ENCODE measurements at regions not wholly inside any gene's neighbourhood (a gene's known extent, or its start where the extent isn't known, plus 50 kb on each side); places are given as distances from the start of the nearest gene placed in this dataset.
"Not testable (repeated sequence)": the region's sequence is repeated elsewhere in the genome, so short reads cannot be mapped to it uniquely, and the experiment has no call there.

DNA sequence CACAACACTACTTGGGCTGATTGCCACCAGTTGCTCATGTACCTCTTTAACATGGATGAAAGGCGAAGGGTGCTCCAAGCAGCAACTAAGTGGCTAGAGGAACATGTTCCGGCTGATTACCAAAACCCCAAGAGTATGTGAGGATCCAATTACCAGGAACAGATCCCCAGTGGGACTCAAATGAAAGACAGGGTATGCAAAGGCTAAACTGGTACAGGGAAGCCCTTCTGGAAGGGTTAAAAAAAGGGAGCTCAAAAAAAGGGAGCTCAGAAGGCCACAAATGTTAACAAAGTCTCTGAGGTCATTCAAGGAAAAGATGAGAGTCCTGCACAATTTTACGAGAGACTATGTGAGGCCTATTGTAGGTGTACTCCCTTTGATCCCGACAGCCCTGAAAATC is 604.7 kb downstream of the UQCRFS1 start:
- DNase-seq (ENCODE audit: low read depth in 3 of 3, low spot score in 1 of 3) = no peak

DNA sequence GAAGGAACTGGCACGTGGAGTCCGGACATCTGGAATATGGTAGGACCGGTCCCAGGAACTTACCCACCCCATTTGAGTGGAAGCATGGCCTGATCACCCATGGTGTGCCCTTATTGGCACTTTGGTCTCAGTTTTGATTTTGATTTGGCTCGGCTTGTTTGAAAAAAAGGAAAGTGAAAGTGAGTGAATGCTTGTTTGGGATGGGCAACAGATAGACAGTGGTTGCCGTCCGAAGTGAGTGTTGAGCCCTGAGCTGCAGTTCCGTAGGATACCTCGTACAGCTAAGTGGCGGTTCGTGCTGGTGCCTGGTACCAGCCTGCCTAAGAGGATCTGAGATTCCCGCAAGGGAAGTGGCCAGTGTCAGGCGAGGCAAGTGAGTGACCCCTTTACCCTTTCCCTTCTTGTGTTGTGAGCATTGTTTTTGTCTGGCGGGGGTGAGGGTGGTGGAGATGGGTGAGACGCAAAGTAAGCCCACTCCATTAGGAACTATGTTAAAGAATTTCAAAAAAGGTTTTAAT is 605.8 kb downstream of the UQCRFS1 start:
- DNase-seq (ENCODE audit: low read depth in 3 of 3, low spot score in 1 of 3) = no peak

- DNase-seq (ENCODE audit: low read depth in 3 of 3, low spot score in 1 of 3) = no peak
Observed at GRCh38 chr19:28606269-28607032, 606.5 kb downstream of the UQCRFS1 start.

- no peak for DNase-seq (ENCODE audit: low read depth in 3 of 3, low spot score in 1 of 3)
Observed at GRCh38 chr19:28605501-28606268, 607.3 kb downstream of the UQCRFS1 start.

DNA sequence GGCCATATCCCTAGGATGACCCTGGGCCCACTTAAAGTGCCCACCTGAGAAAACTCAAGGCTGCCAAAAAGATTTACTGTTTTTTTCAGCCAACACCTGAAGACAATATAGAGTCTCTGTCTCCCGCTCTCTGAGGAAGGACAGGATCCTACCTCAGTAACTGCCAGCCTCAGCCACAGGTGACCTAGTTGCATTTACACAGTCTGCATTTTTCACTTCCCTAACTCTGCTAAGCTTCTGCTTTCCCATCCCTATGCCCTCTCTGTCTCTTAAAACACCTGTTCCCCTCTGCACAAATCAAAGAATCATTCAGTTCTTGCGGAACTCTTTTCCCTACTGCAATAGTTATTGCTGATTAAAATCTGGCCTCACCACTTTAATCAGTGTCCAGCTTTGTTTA is 609.5 kb downstream of the UQCRFS1 start:
- no peak for DNase-seq (ENCODE audit: low read depth in 3 of 3, low spot score in 1 of 3)

GRCh38 chr19:28602675-28603298 is 610.2 kb downstream of the UQCRFS1 start:
- no peak for DNase-seq (ENCODE audit: low read depth in 3 of 3, low spot score in 1 of 3)

GRCh38 chr19:28601723-28602440 is 611.1 kb downstream of the UQCRFS1 start:
- DNase-seq (ENCODE audit: low read depth in 3 of 3, low spot score in 1 of 3) = no peak

DNA sequence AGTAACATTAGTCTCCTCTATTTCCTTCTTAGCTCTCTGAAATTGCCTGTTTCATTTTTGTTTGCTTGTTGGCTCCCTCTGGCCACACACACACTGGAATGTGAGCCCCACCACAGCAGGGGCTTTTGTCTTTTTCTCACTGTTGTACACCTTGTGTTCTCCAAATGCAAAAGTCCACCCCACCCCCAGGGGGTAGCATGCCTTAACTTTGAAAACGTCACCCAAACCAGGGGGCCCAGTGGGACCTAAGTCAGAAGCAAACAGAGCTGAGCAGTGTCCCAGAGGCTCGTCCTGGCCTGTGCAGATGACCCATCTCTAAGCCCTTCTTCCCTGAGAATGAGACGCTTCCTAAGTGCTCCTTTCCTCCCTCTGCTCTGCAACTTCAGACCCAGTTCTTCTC is 614.1 kb downstream of the UQCRFS1 start:
- no peak for DNase-seq (ENCODE audit: low read depth in 3 of 3, low spot score in 1 of 3)

DNA sequence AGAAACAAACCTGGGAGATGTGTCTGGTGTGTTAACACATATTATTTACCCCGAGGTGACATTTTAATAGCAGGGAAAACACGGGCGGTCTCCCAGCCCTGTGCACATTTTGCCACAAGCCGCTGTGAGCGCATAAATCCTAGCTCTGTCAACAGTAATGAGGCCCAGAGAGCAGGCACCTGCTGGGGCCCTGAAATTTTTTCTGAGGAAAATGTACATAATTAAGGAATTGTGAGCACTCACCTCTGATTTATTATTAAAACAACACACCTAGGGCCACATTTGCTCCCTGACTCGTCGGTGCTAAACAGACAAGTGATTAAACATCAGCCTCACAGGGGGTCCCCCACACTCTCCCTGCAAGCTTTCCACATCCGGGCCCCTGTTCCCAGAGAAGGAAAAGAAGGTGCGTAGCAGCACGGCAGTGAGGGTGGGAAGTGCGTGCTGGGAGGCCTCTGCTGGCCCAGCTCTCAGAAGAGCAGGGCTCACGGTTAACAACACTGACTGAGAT is 616.3 kb downstream of the UQCRFS1 start:
- no peak for DNase-seq (ENCODE audit: low read depth in 3 of 3, low spot score in 1 of 3)

DNA sequence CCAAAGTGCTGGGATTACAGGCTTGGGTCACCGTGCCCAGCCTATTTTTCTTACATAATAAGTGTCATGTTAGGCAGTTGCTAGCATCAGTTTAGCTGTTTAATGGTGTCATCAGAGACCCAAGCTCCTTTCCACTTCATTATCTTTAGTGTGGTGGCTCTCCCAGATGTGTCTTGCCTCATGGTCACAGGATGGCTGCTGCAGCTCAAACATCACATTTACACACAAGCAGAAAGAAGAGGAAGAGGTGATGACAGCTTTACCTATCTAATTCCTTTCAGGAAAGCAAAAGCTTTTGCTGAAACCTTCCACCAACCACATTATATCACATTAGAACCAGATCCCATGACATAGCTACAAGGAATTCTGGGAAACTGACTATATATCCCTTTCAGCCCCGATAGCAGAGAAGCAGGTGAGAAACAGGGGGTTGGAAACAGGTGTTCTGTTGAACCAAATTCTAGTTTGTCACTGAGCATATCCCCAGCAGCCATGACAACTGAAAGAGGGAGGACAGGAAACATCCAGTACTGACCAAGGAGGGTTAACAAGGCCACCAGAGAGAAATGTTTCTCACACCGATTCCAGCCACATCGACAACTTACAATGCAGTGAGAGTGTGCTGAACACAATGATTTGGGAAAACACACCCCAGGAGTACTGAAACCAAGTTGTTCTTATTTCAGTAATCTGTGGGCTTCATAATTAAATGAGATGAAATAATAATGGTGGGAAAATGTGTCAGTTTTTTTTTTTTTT is 617.0 kb downstream of the UQCRFS1 start:
- DNase-seq (ENCODE audit: low read depth in 3 of 3, low spot score in 1 of 3) = no peak

DNA sequence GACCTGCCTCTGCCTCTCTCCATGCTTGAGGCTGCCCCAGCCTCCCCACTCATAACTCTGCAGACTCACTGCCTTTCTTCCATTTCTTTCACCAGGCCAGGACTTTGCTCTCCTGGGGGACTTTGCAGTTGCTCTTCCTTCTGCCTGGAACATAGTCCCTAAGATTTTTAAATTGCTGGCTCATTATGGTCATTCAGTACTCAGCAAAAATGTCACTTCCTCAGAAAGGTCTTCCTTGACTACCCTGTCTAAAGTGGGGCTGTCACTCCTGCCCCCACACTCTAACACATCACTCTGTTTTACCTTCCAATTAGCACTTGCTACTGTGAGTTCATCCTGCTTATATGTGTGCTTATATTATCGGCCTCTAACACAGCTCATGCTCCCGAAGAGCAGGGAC is 618.2 kb downstream of the UQCRFS1 start:
- no peak for DNase-seq (ENCODE audit: low read depth in 3 of 3, low spot score in 1 of 3)

DNA sequence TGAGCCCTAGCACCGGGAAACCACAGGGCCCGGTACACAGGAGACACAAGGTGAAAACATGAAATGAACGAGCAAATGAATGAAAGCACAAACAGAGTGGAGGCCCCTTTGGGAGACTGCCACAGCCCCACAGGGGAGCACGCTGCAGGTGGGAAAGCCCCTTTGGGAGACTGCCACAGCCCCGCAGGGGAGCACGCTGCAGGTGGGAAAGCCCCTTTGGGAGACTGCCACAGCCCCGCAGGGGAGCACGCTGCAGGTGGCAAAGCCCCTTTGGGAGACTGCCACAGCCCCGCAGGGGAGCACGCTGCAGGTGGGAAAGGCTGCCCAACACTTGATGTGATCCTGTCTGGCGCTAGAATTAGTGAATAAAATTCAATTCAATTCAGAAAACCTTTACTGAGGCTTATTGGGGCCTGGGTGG is 623.0 kb downstream of the UQCRFS1 start:
- DNase-seq (ENCODE audit: low read depth in 3 of 3, low spot score in 1 of 3) = not testable (repeated sequence)

- no peak for DNase-seq (ENCODE audit: low read depth in 3 of 3, low spot score in 1 of 3)
Observed at GRCh38 chr19:28586474-28586873, 626.5 kb downstream of the UQCRFS1 start.

GRCh38 chr19:28585796-28586195 is 627.2 kb downstream of the UQCRFS1 start:
- DNase-seq (ENCODE audit: low read depth in 3 of 3, low spot score in 1 of 3) = no peak

GRCh38 chr19:28583713-28584112 is 629.2 kb downstream of the UQCRFS1 start:
- no peak for DNase-seq (ENCODE audit: low read depth in 3 of 3, low spot score in 1 of 3)

DNA sequence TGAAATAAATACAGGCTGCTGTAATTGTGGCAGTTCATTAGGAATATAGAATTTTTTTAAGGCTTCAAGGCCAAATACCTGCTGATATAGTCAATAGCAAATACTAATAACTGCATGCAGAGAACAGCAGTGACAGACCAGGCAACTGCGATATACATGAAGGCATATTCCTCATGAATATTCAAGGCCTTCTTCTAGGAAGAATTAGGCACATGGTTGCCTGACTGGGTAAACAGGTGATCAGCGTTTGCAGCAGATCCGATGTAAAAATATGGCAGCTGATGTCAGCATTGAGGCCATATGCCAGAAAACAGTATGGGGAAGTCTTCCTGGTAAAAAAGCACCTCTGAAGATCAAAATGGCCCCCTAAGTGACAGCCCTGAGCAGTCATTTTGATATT is 629.7 kb downstream of the UQCRFS1 start:
- DNase-seq (ENCODE audit: low read depth in 3 of 3, low spot score in 1 of 3) = no peak

- no peak for DNase-seq (ENCODE audit: low read depth in 3 of 3, low spot score in 1 of 3)
Observed at GRCh38 chr19:28582796-28583195, 630.2 kb downstream of the UQCRFS1 start.

DNA sequence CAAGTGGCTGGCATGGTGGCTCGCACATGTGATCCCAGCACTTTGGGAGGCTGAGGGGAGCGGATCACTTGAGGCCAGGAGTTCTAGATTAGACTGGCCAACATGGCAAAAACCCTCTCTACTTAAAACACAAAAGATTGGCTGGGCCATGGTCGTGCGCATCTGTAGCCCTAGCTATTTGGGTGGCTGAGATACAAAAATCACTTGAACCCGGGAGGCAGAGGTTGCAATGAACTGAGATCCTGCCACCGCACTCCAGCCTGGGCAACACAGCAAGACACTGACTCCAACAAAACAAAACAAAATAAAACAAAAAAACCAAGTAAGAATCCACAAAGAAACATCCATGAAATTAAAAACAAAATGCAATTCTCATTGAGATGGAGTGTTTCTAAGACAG is 630.6 kb downstream of the UQCRFS1 start:
- DNase-seq (ENCODE audit: low read depth in 3 of 3, low spot score in 1 of 3) = no peak

DNA sequence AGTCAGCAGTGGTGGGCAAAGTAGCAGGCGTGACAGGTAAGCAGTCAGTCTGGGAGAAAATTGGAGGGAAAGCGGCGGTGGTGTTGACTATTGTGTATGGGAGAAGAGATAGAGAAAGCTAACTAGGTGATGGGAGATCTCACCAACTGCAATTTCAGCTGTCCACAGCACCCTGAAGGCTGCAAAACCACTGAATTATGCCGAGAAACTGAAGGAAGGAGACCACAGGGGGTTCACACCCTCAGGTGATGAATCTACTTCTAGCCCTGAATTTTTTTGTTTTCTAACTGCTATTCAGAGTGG is 631.5 kb downstream of the UQCRFS1 start:
- no peak for DNase-seq (ENCODE audit: low read depth in 3 of 3, low spot score in 1 of 3)

DNA sequence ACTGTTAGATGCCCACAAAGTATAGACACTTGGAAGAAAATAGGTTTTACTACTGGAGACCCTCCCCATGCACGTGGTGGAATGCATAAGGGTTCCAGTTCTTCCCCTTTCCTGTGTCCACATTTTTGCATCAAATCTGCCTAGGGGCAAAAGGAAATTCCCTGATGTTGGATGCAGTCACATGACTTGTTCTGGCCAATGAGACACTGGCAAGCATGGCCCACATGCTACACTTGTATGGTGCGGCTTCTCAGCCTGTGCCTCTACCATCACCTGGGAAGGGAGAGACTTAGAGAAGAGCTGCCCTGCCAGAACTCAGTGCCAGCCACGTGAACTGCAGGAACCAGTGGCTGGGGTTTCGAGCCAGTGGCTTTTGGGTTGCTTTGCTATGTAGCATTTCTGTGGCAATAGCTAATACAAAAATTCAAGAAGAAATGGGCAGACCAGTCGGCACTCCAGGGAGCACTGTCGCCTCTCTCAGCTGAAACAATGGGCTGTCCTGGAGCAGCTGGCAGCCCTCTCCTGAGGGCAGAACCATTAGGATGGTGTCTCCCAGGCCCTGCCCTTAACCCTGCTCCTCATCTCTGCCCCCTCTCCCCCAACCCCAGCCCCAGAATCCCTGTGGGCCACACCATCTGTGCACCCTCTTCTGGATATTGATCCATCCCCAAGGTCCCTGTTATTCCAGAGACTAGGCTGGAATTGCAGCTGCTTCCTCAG is 634.0 kb downstream of the UQCRFS1 start:
- no peak for DNase-seq (ENCODE audit: low read depth in 3 of 3, low spot score in 1 of 3)

All from stimulated activated CD4-positive, alpha-beta T cell treated with anti-CD3 and anti-CD28 coated beads, TNF-alpha, amount 100 ng/mL, for 1 hour (primary cell).